Memory B cell (primary cell): ENCODE measurements at regions not wholly inside any gene's neighbourhood (a gene's known extent, or its start where the extent isn't known, plus 50 kb on each side); places are given as distances from the start of the nearest gene placed in this dataset.

Experiments
- ATAC-seq: fragments of 150-1000 bp; cut with Tn5 transposase; 2 replicates; pipeline ENCODE4 v1.10.0; 2021; ENCODE audit warnings: low read depth, mild to moderate bottlenecking, moderate library complexity
- DNase-seq, 2 donors: peaks; one replicate each; pipeline ENCODE4 v3.0.0; 2022; ENCODE audit warnings: low spot score in 2 of 2
- H3K27ac Mint-ChIP-seq: one replicate; pipeline ENCODE4 v1.8.0; 2022; ENCODE audit warnings: mild to moderate bottlenecking, moderate library complexity, mixed read lengths
- H3K27me3 Mint-ChIP-seq: one replicate; pipeline ENCODE4 v1.8.0; 2022; ENCODE audit warnings: mixed read lengths
- H3K36me3 Mint-ChIP-seq: one replicate; pipeline ENCODE4 v1.8.0; 2022; ENCODE audit warnings: mild to moderate bottlenecking, mixed read lengths
- H3K4me1 Mint-ChIP-seq: one replicate; pipeline ENCODE4 v1.8.0; 2022; ENCODE audit warnings: mixed read lengths
- H3K4me3 Mint-ChIP-seq: one replicate; pipeline ENCODE4 v1.8.0; 2022; ENCODE audit warnings: mild to moderate bottlenecking, moderate library complexity, mixed read lengths
- H3K9me3 Mint-ChIP-seq: one replicate; pipeline ENCODE4 v1.8.0; 2022; ENCODE audit warnings: mixed read lengths

DNA sequence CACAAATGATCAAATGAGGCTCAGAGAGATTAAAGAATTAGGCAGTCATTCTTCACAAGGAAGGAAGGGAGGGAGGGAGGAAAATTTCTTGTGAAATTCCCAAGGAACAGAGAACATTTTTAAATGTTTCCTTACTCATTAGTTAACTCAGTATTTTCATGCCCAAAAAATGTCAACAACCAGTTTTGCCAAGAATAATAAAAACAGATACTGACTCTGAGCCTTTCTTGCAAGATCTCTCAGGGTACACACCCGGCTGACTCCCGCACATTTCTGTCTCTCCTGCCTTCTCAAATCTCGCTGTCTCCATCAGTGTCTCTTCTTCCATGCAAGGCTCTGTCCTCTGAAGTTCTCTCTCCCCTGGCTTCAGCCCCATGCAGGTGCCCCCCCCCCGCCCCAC is 265.9 kb downstream of the TJP1 start:
- peaks cover 14% of the 10 kb centered on the region for H3K27me3 Mint-ChIP-seq
- H3K4me3 Mint-ChIP-seq = no peak overlapping the region
- ATAC-seq (no peak), DNase-seq (no peak)
- H3K36me3 Mint-ChIP-seq = peaks cover 2% of the 10 kb centered on the region
- no peak overlapping the region for H3K27ac Mint-ChIP-seq
- no peaks in the 10 kb centered on the region for H3K4me1 Mint-ChIP-seq
- H3K9me3 Mint-ChIP-seq = peaks cover 2% of the 10 kb centered on the region

GRCh38 chr15:29554531-29554930 is 267.7 kb downstream of the TJP1 start:
- Mint-ChIP-seq H3K4me1 (no peaks in the 10 kb centered on the region), H3K27me3 (peaks cover 15% of the 10 kb centered on the region), H3K9me3 (peaks cover 2% of the 10 kb centered on the region), H3K36me3 (peaks cover 2% of the 10 kb centered on the region), H3K4me3 (no peak overlapping the region), H3K27ac (no peak overlapping the region)
- ATAC-seq = no peak
- no peak for DNase-seq

GRCh38 chr15:29550834-29551465 is 271.3 kb downstream of the TJP1 start:
- no peak overlapping the region for H3K27ac Mint-ChIP-seq
- no peaks in the 10 kb centered on the region for H3K4me1 Mint-ChIP-seq
- no peak overlapping the region for H3K4me3 Mint-ChIP-seq
- no peak for ATAC-seq
- H3K27me3 Mint-ChIP-seq = peaks cover 10% of the 10 kb centered on the region
- peaks cover 3% of the 10 kb centered on the region for H3K9me3 Mint-ChIP-seq
- H3K36me3 Mint-ChIP-seq = peaks cover 2% of the 10 kb centered on the region
- DNase-seq = no peak

GRCh38 chr15:29548006-29548405 is 274.3 kb downstream of the TJP1 start:
- no peak overlapping the region for H3K4me3 Mint-ChIP-seq
- no peak for ATAC-seq
- peaks cover 6% of the 10 kb centered on the region for H3K27me3 Mint-ChIP-seq
- no peak for DNase-seq
- H3K4me1 Mint-ChIP-seq = no peaks in the 10 kb centered on the region
- H3K36me3 Mint-ChIP-seq = peaks cover 2% of the 10 kb centered on the region
- H3K27ac Mint-ChIP-seq = no peak overlapping the region
- peaks cover 8% of the 10 kb centered on the region for H3K9me3 Mint-ChIP-seq

- Mint-ChIP-seq H3K36me3 (peaks cover 2% of the 10 kb centered on the region), H3K27ac (no peak overlapping the region), H3K4me3 (no peak overlapping the region), H3K27me3 (no peaks in the 10 kb centered on the region), H3K4me1 (no peaks in the 10 kb centered on the region), H3K9me3 (peaks cover 9% of the 10 kb centered on the region)
- no peak for ATAC-seq
- DNase-seq = no peak
Observed at GRCh38 chr15:29544513-29545128, 275.0 kb upstream of the NSMCE3 start.

- no peak for ATAC-seq
- DNase-seq = no peak
- Mint-ChIP-seq H3K4me1 (no peaks in the 10 kb centered on the region), H3K36me3 (peaks cover 2% of the 10 kb centered on the region), H3K27me3 (peaks cover 3% of the 10 kb centered on the region), H3K27ac (no peak overlapping the region), H3K9me3 (peaks cover 9% of the 10 kb centered on the region), H3K4me3 (no peak overlapping the region)
Observed at GRCh38 chr15:29542994-29543393, 273.4 kb upstream of the NSMCE3 start.

DNA sequence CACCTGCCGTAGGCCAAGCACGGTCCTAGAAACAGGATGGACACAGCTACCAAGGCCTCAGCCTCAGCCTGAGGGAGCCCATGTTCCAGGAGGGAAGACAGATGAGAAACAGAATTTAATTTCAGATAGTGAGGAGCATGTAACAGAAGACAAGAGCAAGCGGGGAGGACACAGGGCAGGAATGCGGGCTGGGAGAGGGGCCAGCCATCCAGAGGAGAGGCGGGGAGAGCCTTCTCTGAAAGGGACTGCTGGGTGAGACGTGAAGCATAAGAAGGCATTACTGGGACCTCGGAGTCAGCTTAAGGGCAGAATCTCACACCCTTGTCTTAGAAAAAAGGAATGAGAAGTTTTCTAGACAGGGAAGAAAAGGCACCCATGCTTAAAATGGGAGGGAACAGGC is 271.7 kb upstream of the NSMCE3 start:
- Mint-ChIP-seq H3K36me3 (peaks cover 2% of the 10 kb centered on the region), H3K9me3 (peaks cover 9% of the 10 kb centered on the region)
- no peak for ATAC-seq

DNA sequence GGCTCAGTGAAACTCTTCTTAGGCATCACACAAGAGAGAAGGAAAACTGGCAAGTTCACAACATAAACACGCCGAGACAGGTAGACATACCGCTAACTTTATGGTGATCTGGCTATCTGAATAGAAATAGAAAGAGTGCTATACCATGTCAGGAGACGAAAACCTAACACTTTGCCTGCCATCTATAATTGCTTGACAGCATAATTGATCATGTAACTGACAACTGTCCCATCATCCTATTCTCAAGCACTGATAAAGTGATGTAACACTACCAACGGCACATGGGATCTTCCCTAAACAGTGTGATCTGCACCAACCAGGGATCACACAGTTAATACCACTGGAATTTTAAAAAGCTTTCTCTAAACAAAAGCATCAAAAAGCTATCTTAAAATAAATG is 270.9 kb upstream of the NSMCE3 start:
- no peak overlapping the region for H3K4me3 Mint-ChIP-seq
- ATAC-seq = no peak
- H3K36me3 Mint-ChIP-seq = no peaks in the 10 kb centered on the region
- H3K4me1 Mint-ChIP-seq = no peaks in the 10 kb centered on the region
- no peak for DNase-seq
- H3K9me3 Mint-ChIP-seq = peaks cover 7% of the 10 kb centered on the region
- no peak overlapping the region for H3K27ac Mint-ChIP-seq
- peaks cover 6% of the 10 kb centered on the region for H3K27me3 Mint-ChIP-seq

More for the DNA sequence above, 271.7 kb upstream of the NSMCE3 start:
- no peak for DNase-seq
- Mint-ChIP-seq H3K4me3 (no peak overlapping the region), H3K27ac (no peak overlapping the region), H3K4me1 (no peaks in the 10 kb centered on the region), H3K27me3 (peaks cover 6% of the 10 kb centered on the region)

DNA sequence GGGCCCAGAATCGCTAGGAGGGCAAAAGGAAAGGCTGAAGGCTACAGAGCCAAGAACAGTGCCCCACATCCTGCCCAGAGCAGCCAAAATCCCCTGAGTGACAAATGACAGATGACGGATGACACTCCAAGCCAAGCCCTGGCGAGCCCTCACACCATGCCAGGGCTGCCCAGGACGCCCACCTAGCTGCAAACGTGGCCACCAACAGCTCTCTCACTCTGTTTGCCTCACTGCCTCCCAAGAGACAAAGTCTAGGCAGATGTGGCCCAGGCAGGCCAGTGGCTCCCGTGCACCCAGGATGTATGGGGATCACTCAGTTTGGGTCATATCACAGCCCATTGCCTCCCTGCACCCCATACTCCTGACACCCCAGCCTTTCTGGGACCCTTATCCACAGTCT is 270.1 kb upstream of the NSMCE3 start:
- no peak overlapping the region for H3K27ac Mint-ChIP-seq
- H3K27me3 Mint-ChIP-seq = peaks cover 6% of the 10 kb centered on the region
- no peak for ATAC-seq
- no peaks in the 10 kb centered on the region for H3K4me1 Mint-ChIP-seq
- no peak overlapping the region for H3K4me3 Mint-ChIP-seq
- DNase-seq = no peak
- H3K9me3 Mint-ChIP-seq = peaks cover 4% of the 10 kb centered on the region
- H3K36me3 Mint-ChIP-seq = no peaks in the 10 kb centered on the region

DNA sequence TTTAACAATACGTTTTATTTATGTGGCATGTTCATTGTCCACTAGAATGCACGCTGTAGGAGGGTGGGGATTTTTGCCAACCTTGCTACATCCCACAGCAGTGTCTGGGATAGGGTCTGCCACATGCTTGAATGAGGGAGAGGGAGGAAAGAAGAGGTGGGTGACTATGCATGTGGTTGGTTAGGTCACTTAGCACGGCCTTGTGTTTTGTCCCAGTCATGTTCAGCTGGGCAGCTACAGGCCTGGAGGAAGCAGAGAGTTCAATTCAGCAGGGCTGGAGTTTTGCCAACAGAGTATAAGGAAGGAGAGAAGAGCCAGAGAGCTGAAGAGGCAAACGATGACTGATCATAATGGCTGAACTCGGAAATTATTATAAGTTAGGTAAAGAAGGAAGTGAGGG is 268.4 kb upstream of the NSMCE3 start:
- H3K27me3 Mint-ChIP-seq = peaks cover 6% of the 10 kb centered on the region
- peaks cover 3% of the 10 kb centered on the region for H3K9me3 Mint-ChIP-seq
- H3K4me3 Mint-ChIP-seq = no peak overlapping the region
- no peak overlapping the region for H3K27ac Mint-ChIP-seq
- ATAC-seq (no peak), DNase-seq (no peak)
- H3K4me1 Mint-ChIP-seq = no peaks in the 10 kb centered on the region
- no peaks in the 10 kb centered on the region for H3K36me3 Mint-ChIP-seq

DNA sequence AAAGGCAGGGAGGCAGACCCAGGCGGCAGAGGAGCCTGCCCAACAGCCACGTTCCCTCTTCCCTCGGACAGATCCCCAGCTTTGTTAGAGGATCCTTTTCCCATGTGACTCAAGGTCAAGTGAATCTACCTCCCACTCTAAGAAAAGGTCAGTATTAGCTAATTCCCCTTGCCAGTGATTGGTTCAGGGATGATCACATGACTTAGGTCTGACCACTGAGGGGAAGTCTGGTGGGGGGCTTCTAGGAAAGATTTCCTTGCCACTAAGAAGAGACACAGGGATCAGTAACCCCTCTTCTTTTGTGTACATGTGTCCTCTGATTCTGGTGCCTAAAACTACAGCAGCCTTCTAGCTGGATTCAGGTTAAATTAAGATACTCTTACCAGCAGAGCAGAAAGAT is 266.3 kb upstream of the NSMCE3 start:
- DNase-seq (no peak), ATAC-seq (no peak)
- peaks cover 2% of the 10 kb centered on the region for H3K9me3 Mint-ChIP-seq
- H3K36me3 Mint-ChIP-seq = no peaks in the 10 kb centered on the region
- H3K4me1 Mint-ChIP-seq = no peaks in the 10 kb centered on the region
- H3K27ac Mint-ChIP-seq = no peak overlapping the region
- H3K27me3 Mint-ChIP-seq = peaks cover 8% of the 10 kb centered on the region
- no peak overlapping the region for H3K4me3 Mint-ChIP-seq

GRCh38 chr15:29534378-29534777 is 264.8 kb upstream of the NSMCE3 start:
- H3K27me3 Mint-ChIP-seq = peaks cover 8% of the 10 kb centered on the region
- no peak overlapping the region for H3K27ac Mint-ChIP-seq
- ATAC-seq (no peak), DNase-seq (no peak)
- no peaks in the 10 kb centered on the region for H3K4me1 Mint-ChIP-seq
- no peaks in the 10 kb centered on the region for H3K36me3 Mint-ChIP-seq
- H3K4me3 Mint-ChIP-seq = no peak overlapping the region
- H3K9me3 Mint-ChIP-seq = peaks cover 2% of the 10 kb centered on the region

GRCh38 chr15:29533647-29534046 is 264.0 kb upstream of the NSMCE3 start:
- H3K36me3 Mint-ChIP-seq = no peaks in the 10 kb centered on the region
- ATAC-seq = no peak
- H3K4me3 Mint-ChIP-seq = no peak overlapping the region
- H3K27ac Mint-ChIP-seq = no peak overlapping the region
- peaks cover 8% of the 10 kb centered on the region for H3K27me3 Mint-ChIP-seq
- no peaks in the 10 kb centered on the region for H3K4me1 Mint-ChIP-seq
- peaks cover 2% of the 10 kb centered on the region for H3K9me3 Mint-ChIP-seq
- DNase-seq = no peak

- H3K36me3 Mint-ChIP-seq = no peaks in the 10 kb centered on the region
- DNase-seq (no peak), ATAC-seq (no peak)
- H3K27me3 Mint-ChIP-seq = peaks cover 2% of the 10 kb centered on the region
- H3K27ac Mint-ChIP-seq = no peak overlapping the region
- H3K4me1 Mint-ChIP-seq = no peaks in the 10 kb centered on the region
- no peak overlapping the region for H3K4me3 Mint-ChIP-seq
- peaks cover 2% of the 10 kb centered on the region for H3K9me3 Mint-ChIP-seq
Observed at GRCh38 chr15:29532296-29532695, 262.7 kb upstream of the NSMCE3 start.

DNA sequence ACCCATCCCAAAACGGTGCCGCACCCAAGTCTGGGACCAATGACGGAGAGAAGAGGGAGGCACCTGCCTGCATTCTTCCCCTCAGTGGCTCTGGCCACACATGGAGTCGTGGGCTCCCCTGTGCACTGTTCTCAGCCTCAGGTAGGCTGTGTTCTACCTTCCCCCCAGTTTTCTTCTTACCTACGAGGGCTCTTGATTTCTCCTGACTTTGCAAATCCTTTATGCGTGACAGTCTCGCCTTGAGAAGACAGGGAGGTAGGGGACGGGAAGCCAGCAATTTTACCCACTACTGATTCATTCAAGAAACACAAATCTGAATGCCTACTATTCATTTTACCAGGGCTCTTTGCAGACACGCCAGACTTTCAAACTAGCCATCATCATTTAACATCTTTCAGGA is 261.3 kb upstream of the NSMCE3 start:
- H3K36me3 Mint-ChIP-seq = no peaks in the 10 kb centered on the region
- H3K4me3 Mint-ChIP-seq = no peak overlapping the region
- ATAC-seq = no peak
- H3K27ac Mint-ChIP-seq = no peak overlapping the region
- peaks cover 5% of the 10 kb centered on the region for H3K27me3 Mint-ChIP-seq
- no peak for DNase-seq
- H3K4me1 Mint-ChIP-seq = no peaks in the 10 kb centered on the region
- peaks cover 2% of the 10 kb centered on the region for H3K9me3 Mint-ChIP-seq
